ENCODE measurements at regions not wholly inside any gene's neighbourhood (a gene's known extent, or its start where the extent isn't known, plus 50 kb on each side); places are given as distances from the start of the nearest gene placed in this dataset.

DNA sequence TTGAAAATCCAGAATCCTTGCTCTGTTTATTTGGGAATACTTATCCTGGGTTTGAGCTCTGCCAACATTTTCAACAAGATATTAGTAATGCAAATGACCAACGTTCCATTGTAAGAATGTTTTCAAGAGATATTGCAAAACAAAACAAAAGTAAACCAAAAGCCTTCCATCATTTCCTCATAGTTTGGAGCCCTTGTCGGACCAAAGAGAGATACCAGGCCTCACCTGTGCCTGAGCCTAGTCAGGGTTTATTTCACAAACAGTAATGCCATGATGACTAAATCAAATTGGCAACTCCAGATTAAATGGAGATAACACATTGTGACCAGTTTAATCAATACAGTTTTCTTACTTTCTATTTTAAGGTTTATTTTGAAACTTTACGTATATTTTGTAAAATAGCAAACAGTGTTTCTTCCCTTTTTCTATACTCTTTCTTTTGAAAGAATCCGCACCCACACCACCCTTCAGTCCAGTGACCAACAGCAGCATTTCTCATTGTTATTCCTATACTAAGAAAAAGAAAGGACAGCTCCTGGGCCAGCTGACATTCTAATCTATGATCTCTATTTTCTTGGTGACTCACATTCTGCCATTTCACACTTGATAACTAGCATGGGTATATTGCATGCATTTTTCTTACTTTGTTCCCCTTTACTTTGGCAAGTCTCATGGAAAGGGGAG is 168.5 kb upstream of the MEOX2 start:
- Mint-ChIP-seq H3K4me1 (no peaks in the 10 kb centered on the region), H3K36me3 (no peaks in the 10 kb centered on the region), H3K27me3 (no peaks in the 10 kb centered on the region), H3K4me3 (no peak overlapping the region), H3K27ac (no peak overlapping the region), H3K9me3 (peaks cover 5% of the 10 kb centered on the region)
- no peak for DNase-seq

GRCh38 chr7:15853832-15854470 is 167.5 kb upstream of the MEOX2 start:
- no peaks in the 10 kb centered on the region for H3K4me1 Mint-ChIP-seq
- H3K4me3 Mint-ChIP-seq: no peak overlapping the region
- no peak for DNase-seq
- peaks cover 2% of the 10 kb centered on the region for H3K9me3 Mint-ChIP-seq
- no peak overlapping the region for H3K27ac Mint-ChIP-seq
- H3K36me3 Mint-ChIP-seq: no peaks in the 10 kb centered on the region
- H3K27me3 Mint-ChIP-seq: no peaks in the 10 kb centered on the region

DNA sequence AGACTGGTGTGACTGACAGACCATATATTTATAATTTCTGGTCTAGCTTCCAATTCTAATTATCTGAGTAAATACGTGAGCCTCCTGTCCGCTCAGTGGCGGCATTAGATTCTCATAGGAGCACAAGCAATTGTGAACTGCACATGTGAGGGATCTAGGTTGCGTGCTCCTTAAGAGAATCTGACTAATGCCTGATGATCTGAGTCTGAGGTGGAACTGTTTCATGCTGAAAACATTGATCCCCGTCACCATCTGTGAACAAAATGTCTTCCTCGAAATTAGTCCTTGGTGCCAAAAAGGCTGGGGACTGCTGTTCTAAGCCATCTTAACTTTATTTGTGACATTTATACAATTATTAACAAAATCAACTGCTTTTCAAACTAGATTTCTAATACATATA is 164.7 kb upstream of the MEOX2 start:
- Mint-ChIP-seq H3K9me3 (no peaks in the 10 kb centered on the region), H3K4me3 (no peak overlapping the region), H3K4me1 (no peaks in the 10 kb centered on the region), H3K36me3 (no peaks in the 10 kb centered on the region), H3K27ac (no peak overlapping the region), H3K27me3 (no peaks in the 10 kb centered on the region)
- DNase-seq: no peak

DNA sequence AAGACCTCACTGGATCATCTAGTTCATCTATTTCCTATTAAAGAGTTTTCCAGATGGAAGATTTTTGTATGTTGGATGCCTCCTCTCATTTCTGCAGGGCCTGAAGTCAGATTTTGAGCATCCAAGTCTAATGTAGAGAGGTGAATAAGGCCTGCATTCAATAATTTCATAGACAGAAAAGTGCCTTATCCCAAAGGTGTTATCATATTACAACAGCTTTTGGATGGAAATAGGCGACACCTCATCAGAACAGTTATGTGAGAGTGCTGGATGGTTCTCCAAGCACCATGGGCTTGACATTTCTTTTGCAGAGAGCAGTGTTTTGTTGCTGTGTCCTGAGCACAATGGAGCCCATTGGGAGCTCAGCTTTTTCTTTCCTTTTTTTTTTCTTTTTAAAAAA is 162.4 kb upstream of the MEOX2 start:
- no peak for DNase-seq
- Mint-ChIP-seq H3K36me3 (no peaks in the 10 kb centered on the region), H3K4me1 (no peaks in the 10 kb centered on the region), H3K27ac (no peak overlapping the region), H3K9me3 (no peaks in the 10 kb centered on the region), H3K4me3 (no peak overlapping the region), H3K27me3 (no peaks in the 10 kb centered on the region)

DNA sequence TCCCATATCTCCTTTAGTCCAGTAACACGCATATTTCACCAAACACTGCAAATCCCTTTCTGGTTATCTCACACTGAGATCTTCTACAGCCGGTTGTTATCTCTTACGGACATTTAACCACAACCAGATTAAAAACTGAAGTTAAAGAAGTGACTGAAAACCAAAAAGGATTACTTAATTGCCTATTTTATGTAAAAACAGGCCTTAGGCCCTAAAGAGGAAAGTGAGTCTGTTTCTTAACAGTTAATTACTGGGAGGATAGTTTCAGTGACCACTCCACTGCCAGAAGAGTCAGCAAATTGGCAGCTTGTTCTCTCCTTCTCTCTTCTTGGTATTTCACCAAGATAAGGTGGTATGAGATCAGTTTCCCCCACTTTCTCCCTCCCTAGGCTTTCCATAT is 161.9 kb upstream of the MEOX2 start:
- no peak for DNase-seq
- no peaks in the 10 kb centered on the region for H3K27me3 Mint-ChIP-seq
- no peaks in the 10 kb centered on the region for H3K9me3 Mint-ChIP-seq
- H3K4me3 Mint-ChIP-seq: no peak overlapping the region
- H3K4me1 Mint-ChIP-seq: no peaks in the 10 kb centered on the region
- no peaks in the 10 kb centered on the region for H3K36me3 Mint-ChIP-seq
- no peak overlapping the region for H3K27ac Mint-ChIP-seq

DNA sequence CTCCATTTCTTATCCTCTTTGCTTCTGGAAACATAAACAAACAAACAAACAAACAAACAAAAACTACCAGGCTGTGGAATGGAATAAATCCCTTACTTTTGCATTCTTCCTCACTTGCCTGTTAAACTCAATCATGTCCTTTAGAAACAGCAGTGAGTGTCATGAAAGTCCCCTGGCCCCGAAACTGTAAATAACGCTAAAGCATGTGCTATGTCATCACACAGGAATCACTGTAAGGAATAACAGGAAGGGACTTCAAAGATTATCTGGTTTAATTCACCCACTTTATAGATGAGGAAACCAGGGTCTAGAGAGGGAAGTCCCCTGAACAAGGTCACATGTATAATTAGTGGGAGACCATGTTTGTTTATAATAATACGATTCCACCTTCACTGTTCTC is 159.4 kb upstream of the MEOX2 start:
- no peak overlapping the region for H3K27ac Mint-ChIP-seq
- H3K4me3 Mint-ChIP-seq: no peak overlapping the region
- H3K4me1 Mint-ChIP-seq: no peaks in the 10 kb centered on the region
- H3K9me3 Mint-ChIP-seq: no peaks in the 10 kb centered on the region
- no peaks in the 10 kb centered on the region for H3K27me3 Mint-ChIP-seq
- no peak for DNase-seq
- H3K36me3 Mint-ChIP-seq: no peaks in the 10 kb centered on the region

DNA sequence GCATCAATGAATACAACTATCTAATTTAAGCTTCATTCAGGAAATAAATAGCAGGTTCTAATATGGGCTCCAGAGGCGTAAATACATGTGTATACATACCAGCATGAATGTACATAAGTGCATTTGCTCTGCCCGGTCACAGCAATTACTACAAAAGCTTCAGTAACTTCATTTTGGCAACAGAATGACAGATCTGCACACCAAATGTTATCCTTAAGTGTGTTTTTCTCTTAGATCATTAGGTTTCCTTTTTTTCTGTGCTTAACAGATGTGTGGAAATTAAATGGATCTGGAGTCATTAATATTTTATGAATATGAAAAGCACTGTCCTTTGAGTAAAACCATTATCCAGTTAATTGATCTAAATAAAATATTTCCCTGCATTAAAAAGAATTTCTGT is 159.0 kb upstream of the MEOX2 start:
- Mint-ChIP-seq H3K27ac (no peak overlapping the region), H3K36me3 (no peaks in the 10 kb centered on the region), H3K4me1 (no peaks in the 10 kb centered on the region), H3K4me3 (no peak overlapping the region), H3K9me3 (no peaks in the 10 kb centered on the region), H3K27me3 (no peaks in the 10 kb centered on the region)
- no peak for DNase-seq

GRCh38 chr7:15839416-15840100 is 153.1 kb upstream of the MEOX2 start:
- Mint-ChIP-seq H3K4me3 (no peak overlapping the region), H3K4me1 (no peaks in the 10 kb centered on the region), H3K27ac (no peak overlapping the region), H3K9me3 (no peaks in the 10 kb centered on the region), H3K27me3 (no peaks in the 10 kb centered on the region), H3K36me3 (no peaks in the 10 kb centered on the region)
- DNase-seq: no peak

DNA sequence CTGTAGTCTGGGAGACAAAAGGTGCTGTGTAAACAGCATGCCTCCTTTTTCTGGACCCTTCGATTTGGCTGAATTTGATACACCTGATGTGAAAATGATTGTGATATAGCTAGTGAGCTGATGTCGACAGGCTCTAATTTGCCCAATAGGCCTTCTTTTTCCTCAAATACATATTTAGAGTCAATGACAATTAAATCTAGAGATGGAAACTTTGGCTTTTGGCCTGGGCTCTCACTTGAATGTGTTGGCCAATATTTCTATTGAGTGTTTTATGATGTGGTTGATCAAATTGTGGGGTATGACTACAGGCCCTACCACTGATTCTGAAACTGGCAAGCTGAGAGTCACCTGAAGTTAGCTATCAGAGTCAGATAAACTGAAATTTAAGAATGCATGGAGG is 151.8 kb upstream of the MEOX2 start:
- Mint-ChIP-seq H3K36me3 (no peaks in the 10 kb centered on the region), H3K4me3 (no peak overlapping the region), H3K27me3 (no peaks in the 10 kb centered on the region), H3K27ac (no peak overlapping the region), H3K4me1 (no peaks in the 10 kb centered on the region), H3K9me3 (no peaks in the 10 kb centered on the region)
- no peak for DNase-seq

DNA sequence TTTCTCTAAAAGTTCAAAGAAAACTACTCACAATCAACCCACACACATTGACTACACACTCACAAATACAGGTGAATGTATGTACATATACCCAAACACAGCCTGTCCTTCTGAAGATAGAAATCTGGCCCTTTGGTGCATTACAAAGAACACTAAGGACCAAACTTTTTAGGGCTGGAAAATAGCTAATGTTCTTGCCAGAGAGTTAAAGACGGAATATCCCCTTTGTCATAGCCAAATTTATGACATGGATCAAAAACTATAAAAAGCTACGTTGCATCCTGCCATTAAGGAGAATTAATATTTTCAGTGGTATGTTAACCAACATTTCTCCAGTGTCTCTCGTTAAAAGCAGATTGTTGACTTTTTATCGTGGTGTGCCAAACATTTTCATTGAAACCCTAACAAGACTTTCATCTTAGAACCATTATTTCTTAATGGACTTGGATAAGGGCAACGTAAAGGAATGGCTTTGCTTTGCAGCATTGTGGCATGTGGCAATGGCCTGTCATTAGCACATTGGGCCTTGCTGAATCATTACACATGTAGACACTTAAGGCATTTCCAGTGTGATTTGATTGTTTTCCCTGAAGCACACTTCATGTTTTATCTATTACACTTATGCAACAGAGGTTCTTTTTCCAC is 150.9 kb upstream of the MEOX2 start:
- H3K4me1 Mint-ChIP-seq: no peaks in the 10 kb centered on the region
- H3K36me3 Mint-ChIP-seq: no peaks in the 10 kb centered on the region

DNA sequence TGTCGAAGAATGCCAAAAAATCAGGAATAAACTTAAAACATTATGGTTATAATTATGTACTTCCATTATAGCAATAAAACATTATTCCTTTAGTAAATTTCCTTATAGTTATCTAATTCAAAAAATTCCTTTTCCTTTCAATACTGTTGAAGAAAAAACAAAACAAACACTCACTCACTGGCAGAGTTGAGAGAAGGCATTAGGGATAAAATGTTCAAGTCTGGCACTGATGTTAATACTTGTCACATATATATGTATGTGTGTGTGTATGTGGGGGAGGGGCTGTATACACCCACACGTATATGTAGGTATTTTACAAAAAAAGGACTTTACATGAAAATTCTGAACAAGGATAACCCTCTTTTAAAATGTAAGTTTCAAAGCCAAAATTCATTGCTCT is 150.2 kb upstream of the MEOX2 start:
- Mint-ChIP-seq H3K27ac (no peak overlapping the region), H3K9me3 (no peaks in the 10 kb centered on the region), H3K4me1 (no peaks in the 10 kb centered on the region), H3K4me3 (no peak overlapping the region), H3K36me3 (no peaks in the 10 kb centered on the region), H3K27me3 (no peaks in the 10 kb centered on the region)
- no peak for DNase-seq

More for the DNA sequence above, 150.9 kb upstream of the MEOX2 start:
- H3K9me3 Mint-ChIP-seq: no peaks in the 10 kb centered on the region
- no peak overlapping the region for H3K27ac Mint-ChIP-seq
- DNase-seq: no peak
- no peaks in the 10 kb centered on the region for H3K27me3 Mint-ChIP-seq
- no peak overlapping the region for H3K4me3 Mint-ChIP-seq

DNA sequence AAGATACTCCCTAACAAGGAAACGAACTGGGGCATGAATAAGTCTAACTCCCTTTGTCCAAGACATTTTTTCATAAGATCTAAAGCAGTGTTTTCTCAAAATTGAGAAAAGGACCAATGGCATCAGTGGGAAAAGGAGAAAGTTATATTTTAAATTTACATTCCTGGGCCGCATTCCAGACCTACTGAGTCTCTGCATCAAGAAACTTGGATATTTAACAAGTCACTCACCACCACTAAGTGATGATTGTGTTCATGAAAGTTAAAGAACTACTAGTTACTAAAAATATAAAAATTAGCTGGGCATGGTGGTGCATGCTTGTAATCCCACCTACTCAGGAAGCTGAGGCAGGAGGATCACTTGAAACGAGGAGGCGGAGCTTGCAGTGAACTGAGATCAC is 149.6 kb upstream of the MEOX2 start:
- no peaks in the 10 kb centered on the region for H3K27me3 Mint-ChIP-seq
- no peaks in the 10 kb centered on the region for H3K4me1 Mint-ChIP-seq
- no peaks in the 10 kb centered on the region for H3K9me3 Mint-ChIP-seq
- H3K4me3 Mint-ChIP-seq: no peak overlapping the region
- no peak for DNase-seq
- H3K36me3 Mint-ChIP-seq: no peaks in the 10 kb centered on the region
- no peak overlapping the region for H3K27ac Mint-ChIP-seq

DNA sequence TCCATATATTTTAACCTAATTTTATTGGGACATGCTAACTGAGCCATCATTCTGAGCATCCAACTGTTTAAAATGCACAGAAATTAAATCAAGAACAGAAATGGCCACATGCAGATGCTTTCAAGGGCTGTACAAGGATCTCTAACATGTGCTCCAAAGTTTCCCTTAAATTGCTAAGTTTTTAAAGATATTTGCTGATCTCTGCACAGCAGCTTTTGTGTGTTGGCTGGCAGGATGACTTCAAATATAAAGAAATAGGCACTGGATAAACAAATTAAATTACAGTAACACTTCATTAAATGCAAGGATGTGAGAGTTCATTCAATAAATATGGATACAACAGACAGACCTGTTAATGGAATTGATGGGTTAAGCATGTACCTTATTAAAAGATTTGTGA is 148.0 kb upstream of the MEOX2 start:
- DNase-seq: no peak
- H3K4me3 Mint-ChIP-seq: no peak overlapping the region
- H3K27me3 Mint-ChIP-seq: no peaks in the 10 kb centered on the region

DNA sequence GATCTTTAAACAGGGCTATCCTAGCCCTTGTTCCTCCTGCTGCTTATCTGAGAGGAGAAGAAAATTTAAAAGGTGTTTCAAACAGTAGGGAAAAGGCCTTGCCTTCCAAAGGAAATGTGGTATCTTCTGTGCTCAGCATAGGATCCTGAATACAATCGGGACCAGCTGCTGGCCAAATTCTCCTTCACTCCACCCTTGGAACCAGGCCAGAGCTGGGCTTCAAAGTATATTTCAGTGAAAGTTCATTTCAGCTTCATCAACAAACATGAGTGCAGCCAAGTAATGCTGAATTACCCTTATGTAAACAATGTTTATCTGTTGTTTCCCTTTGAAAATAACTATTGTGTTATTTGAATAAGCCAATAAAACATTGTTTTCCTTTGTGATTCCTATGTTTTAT is 146.5 kb upstream of the MEOX2 start:
- Mint-ChIP-seq H3K4me3 (no peak overlapping the region), H3K36me3 (no peaks in the 10 kb centered on the region), H3K27me3 (no peaks in the 10 kb centered on the region), H3K27ac (no peak overlapping the region), H3K9me3 (no peaks in the 10 kb centered on the region), H3K4me1 (no peaks in the 10 kb centered on the region)
- DNase-seq: no peak

More for the DNA sequence above, 148.0 kb upstream of the MEOX2 start:
- no peaks in the 10 kb centered on the region for H3K4me1 Mint-ChIP-seq
- H3K27ac Mint-ChIP-seq: no peak overlapping the region
- no peaks in the 10 kb centered on the region for H3K9me3 Mint-ChIP-seq
- no peaks in the 10 kb centered on the region for H3K36me3 Mint-ChIP-seq

- Mint-ChIP-seq H3K36me3 (no peaks in the 10 kb centered on the region), H3K4me1 (no peaks in the 10 kb centered on the region), H3K4me3 (no peak overlapping the region), H3K27me3 (no peaks in the 10 kb centered on the region), H3K27ac (no peak overlapping the region), H3K9me3 (no peaks in the 10 kb centered on the region)
- DNase-seq: no peak
These were observed 145.1 kb upstream of the MEOX2 start for GRCh38 chr7:15831606-15832005.

Data from activated naive CD8-positive, alpha-beta T cell treated with anti-CD3 and anti-CD28 coated beads for 36 hours (primary cell).